GM23338 (cell line): ENCODE measurements at regions not wholly inside any gene's neighbourhood (a gene's known extent, or its start where the extent isn't known, plus 50 kb on each side); places are given as distances from the start of the nearest gene placed in this dataset.

Experiments used
- CREB1 ChIP-seq: fragments of 250-450 bp; sonication (Bioruptor Pico); IDR thresholded peaks from 2 replicates; pipeline ENCODE4 v1.5.0; 2020; ENCODE audit warnings: low read depth, mild to moderate bottlenecking, moderate library complexity
- CTCF ChIP-seq, 2 experiments: fragments of 200-600 bp in 1 of 2; sonication (generic) in 1 of 2; conservative IDR thresholded peaks; 2 replicates each; pipeline versions ENCODE4 v1.5.1 to v1.6.1; 2016 to 2017; ENCODE audit warnings: antibody characterized with exemption in 2 of 2, low read depth in 2 of 2, mild to moderate bottlenecking in 2 of 2, moderate library complexity in 1 of 2
- EZH2 ChIP-seq: fragments of 200-600 bp; sonication (generic); IDR thresholded peaks from one replicate; pipeline ENCODE4 v1.8.0; 2017; ENCODE audit warnings: antibody characterized with exemption, mild to moderate bottlenecking, low read depth; ENCODE audit not compliant: unreplicated experiment
- EZH2phosphoT487 ChIP-seq: fragments of 200-600 bp; sonication (generic); IDR thresholded peaks from one replicate; pipeline ENCODE4 v1.8.1; 2018; ENCODE audit warnings: antibody characterized with exemption; ENCODE audit not compliant: unreplicated experiment
- JUNB ChIP-seq: IDR thresholded peaks from one replicate; pipeline ENCODE4 v1.6.1; 2016; ENCODE audit warnings: antibody characterized with exemption; ENCODE audit not compliant: unreplicated experiment
- POLR2AphosphoS5 ChIP-seq: IDR thresholded peaks from 2 replicates; pipeline ENCODE4 v1.6.1; 2016; ENCODE audit warnings: antibody characterized with exemption, low read depth
- REST ChIP-seq: IDR thresholded peaks from one replicate; pipeline ENCODE4 v1.6.1; 2018; ENCODE audit warnings: antibody characterized with exemption; ENCODE audit not compliant: unreplicated experiment
- ZNF114 ChIP-seq: fragments of 250-450 bp; sonication (Bioruptor Pico); IDR thresholded peaks from 2 replicates; pipeline ENCODE4 v1.5.0; 2020; ENCODE audit warnings: mild to moderate bottlenecking, moderate library complexity
- ZNF331 ChIP-seq: fragments of 250-450 bp; sonication (Bioruptor Pico); IDR thresholded peaks from 2 replicates; pipeline ENCODE4 v1.5.0; 2020; ENCODE audit warnings: low read depth, mild to moderate bottlenecking, moderate library complexity
- ZNF462 ChIP-seq: fragments of 250-450 bp; sonication (Bioruptor Pico); IDR thresholded peaks from 2 replicates; pipeline ENCODE4 v1.5.0; 2020; ENCODE audit warnings: mild to moderate bottlenecking, moderate library complexity

- no peak for TF ChIP-seq CTCF (conservative IDR thresholded peaks at IDR 0.05; ENCODE audit: low read depth in 2 of 2)
- no peak for TF ChIP-seq EZH2phosphoT487
- no peak for TF ChIP-seq REST
- no peak for TF ChIP-seq EZH2
- TF ChIP-seq CREB1 = no peak
- TF ChIP-seq JUNB = no peak
- no peak for TF ChIP-seq ZNF331 (CRISPR knock-in tag)
- TF ChIP-seq ZNF114 = no peak
- TF ChIP-seq ZNF462 (CRISPR knock-in tag) = no peak
- no peak for TF ChIP-seq POLR2AphosphoS5
Measured at GRCh38 chr21:35921471-35921870, 138.9 kb downstream of the SETD4 start.
